ENCODE measurements at regions not wholly inside any gene's neighbourhood (a gene's known extent, or its start where the extent isn't known, plus 50 kb on each side); places are given as distances from the start of the nearest gene placed in this dataset.
"Not testable (repeated sequence)": the region's sequence is repeated elsewhere in the genome, so short reads cannot be mapped to it uniquely, and the experiment has no call there.

DNA sequence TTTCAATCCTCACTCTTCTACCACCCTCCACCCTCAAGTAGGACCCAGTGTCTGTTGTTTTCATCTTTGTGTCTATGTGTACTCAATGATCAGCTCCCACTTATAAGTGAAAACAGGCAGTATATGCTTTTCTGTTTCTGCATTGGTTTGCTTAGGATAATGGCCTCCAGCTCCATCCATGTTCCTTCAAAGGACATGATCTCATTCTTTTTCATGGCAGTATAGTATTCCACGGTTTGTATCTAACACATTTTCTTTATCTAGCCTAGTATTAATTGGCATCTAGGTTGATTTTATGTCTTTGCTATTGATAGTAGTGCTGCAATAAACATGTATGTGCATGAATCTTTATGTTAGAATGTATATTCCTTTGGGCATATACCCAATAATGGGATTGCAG, 259.8 kb upstream of the KIF2A start:
- no peak for DNase-seq

DNA sequence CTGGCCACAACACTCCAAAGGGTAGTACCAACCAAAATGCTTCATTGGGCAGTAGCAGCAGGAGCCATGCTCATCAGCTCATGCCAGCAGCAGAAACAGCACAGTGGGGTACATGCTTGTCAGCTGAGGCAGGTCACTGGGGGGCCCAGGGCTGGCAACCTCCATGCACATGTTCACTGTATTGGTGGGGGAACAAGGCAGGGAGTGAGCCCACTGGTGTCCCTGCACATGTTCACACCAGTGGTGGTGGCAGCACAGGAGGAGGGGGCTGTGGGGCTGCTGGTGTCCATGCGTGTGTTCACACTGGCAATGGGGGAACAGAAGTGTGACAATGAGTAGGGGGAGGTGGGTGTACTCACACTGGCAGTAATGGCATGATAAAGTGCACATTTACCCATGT, 254.3 kb upstream of the KIF2A start:
- DNase-seq = no peak

DNA sequence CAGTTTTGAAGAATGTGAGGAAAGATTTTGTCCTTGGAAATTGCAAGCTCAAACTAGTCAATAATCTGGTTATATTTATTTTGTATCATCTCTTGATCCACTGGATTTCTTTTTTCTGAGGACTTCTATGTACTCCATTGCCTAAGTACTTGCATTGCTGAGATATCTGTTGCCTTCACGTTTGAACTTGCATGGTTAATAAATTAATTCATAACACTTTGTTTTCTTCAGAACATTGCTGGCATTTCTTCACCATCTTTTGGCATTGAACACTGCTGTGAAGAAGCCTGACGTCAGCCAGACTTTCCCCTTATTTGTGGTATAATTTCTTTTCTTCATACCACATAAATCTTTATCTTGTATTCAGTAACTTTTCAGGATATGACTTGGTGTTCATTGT, 246.0 kb upstream of the KIF2A start:
- DNase-seq = no peak

DNA sequence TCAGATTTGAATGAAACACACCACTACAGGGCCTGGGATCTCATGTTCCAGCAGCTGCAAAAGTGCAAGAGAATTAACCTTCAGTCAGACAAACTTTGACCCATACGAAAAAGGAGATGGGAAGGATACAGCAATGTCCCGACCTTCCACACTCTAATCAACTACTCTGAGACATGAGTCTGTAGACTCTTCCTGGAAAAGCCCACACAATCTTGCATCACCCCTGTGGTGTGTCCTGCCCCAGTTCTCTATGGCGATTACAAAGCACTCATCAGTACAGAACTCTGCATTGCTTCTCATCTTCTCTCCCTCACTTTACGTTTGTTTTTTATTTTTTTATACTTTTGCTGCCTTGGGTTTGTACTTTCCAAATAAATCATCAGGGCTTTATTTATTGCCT, 241.0 kb upstream of the KIF2A start:
- DNase-seq = no peak

DNA sequence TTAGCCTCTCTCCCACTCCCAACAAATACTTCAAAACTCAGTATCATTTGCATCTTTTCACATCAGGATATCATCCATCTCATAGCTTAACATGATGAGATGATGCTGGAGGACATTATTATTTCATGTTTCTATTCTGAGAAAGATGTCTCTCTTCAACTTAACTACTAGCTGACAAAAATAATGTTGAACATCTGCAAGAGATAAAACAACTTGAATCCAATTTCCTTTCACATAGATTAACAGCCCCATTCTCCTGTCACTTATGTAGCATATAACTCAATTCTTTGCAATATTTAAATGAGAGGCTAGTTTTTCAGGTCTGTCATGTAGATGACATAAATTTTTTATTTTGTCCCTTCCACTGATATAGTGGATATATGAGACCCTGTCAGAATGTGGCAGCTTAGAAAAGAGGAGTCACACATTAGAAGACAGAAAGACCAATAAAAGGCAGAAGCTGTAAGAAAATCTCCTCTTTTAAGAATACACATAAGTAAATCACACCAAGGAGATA, 239.2 kb upstream of the KIF2A start:
- DNase-seq = no peak

DNA sequence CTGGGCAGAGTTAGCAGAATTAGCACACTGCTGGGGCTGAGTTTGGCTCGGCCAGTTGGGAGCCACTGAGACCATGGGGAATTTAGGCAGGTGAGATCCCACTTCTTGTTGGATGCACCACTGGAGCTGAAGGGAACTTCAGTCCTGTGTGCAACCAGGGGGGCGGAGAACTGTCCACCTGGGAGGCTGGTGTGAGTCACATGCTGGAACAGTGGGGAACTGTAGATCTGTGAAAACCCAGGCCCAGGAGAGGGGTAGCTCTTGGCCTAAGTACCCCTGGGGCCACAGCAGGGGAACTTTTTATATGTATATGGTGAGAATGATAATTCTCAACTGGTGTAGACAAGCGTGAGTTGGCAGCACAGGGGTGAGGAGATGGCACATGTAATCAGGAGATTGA, 237.5 kb upstream of the KIF2A start:
- DNase-seq = no peak

DNA sequence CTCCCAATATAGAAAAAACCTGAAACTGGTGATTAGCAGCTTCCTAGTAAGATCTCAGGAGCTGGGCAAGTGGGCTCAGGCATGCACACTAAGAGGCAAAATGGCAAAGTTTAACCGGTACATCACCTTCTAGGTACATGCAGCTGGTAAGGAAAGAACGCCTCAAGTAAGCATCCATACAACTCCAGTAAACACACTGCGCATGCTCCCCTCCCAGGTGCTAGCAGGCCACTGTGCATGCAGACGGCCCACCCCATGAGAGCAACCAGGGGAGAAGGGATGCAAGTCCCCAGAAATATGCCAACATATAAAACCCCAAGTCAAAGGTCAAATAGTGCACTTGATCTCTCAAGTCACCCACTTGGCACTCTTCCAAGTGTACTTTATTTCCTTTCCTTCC, 228.6 kb upstream of the KIF2A start:
- no peak for DNase-seq

DNA sequence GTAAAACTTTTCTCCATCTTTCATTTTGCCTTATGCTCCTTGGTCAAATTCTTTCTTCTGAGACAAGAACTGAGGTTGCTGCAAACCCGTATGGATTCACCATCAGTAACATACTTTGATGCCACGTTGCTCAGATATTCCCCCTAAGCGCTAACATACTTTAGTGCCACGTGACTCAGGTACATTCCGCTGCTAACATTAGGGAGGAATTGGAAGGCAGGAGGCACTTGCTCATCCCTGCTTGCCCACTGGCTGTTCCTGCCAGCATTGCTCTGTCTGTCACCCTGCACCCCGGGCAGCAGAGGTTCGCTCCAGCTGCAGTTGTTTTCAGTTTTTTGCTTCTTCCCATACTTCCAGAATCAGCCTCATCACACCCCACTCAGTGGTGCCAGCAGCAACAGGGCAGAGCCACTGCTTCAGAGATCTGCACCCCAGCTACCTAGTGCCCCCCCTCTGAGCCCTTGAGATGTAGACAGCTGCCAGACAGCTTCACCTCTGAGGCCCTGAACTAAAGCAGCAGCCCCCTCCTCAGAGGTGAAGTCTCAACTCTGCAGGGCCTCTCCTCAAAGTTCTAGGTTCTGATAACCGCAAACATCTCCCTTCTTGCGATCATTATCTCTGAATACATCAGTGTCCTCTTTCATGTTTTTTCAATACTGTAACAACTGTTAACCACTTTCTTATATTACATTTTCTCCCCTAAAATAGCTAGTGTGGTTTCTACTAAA, 228.0 kb upstream of the KIF2A start:
- no peak for DNase-seq

DNA sequence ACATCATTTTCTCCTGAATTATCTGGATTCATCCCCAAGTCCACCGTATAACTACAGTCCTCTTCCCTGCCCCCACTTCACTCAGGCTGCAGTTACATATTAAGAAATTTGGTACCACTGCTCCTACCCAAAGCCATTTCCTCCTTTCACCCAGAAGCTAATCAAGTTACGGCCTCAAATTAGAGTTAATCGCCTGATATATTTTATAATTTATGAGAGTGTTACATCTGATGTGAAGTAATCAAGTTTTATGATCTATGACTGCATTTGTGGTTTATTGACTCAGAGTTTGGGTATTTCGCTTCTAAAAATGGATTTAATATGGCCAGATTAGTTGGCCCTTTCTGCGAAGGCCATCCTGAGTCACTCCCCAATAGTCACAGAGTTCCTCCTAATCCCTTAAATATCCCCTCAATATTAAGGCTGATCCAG, 223.6 kb upstream of the KIF2A start:
- no peak for DNase-seq

DNA sequence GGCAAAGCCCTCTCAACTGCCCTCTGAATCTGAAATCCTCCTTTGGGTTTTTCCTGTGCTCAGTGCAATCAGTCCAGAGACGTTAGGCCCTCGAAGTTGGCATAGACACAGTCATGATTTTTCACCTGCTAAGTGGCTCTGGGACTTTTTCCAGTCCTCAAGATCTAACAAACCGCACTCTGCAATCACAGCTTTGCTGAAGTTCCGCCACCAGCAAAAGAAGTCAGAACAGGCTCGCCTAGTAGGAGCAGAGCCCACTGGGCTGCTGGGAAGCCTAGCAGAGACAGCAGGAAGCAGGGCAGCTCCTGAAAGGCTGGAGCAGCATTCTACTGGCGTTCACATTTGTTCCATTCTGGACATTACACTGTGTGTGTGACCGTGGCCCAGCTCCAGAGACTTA, 222.8 kb upstream of the KIF2A start:
- no peak for DNase-seq

DNA sequence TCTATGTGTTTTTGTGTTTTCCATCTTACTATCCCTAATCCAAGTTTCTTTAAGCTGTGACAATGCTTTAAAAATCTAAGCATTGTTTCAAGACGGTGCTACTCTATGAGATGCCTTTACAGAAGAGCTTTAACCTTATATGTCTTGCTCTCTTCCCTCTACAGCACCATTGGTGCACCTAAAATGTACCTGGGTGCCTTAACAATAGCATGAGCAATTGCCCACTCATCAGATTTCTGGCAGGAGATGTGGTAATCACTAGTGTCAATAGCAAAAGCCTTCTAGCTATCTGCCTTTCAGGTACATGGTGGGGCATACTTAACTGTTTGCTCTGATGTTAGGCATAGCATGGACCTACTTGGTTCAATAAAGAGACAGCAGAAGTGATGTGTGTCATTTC, 222.3 kb upstream of the KIF2A start:
- DNase-seq = no peak

DNA sequence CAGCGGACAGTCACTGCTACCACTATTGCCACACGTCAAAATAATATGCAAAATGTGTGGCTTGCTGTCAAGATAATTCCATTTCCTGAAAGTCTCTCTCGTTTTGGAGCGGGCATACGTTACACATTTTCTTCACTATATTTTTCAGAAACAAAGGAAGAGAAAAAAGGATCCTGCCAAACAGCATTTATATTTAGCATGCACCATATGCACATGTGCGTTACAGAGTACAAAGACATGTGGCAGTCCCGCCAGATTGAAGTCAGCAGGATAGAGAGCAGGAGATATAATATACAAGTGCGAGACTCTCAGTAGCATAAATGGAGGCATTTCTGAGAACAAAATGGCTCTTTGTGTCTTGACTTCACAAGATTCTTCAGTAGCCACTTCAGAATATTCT, 221.6 kb upstream of the KIF2A start:
- DNase-seq = no peak

DNA sequence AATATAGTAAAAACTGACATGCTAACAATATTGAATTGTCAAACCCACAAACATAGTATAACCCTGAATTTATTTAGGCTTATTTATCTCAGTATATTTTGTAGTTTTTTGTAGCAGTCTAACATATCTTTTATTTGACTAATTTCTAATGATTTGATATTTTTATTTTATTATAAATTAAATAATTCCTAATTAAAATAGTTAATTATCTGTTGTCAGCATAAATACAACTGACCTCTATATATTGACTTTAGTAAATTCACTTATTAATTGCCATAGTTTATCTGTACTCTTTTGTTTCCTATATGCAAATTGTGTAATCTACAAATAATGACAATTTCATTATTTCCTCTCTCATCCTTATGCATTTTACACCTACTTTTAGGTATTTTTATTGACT, 215.1 kb upstream of the KIF2A start:
- no peak for DNase-seq

DNA sequence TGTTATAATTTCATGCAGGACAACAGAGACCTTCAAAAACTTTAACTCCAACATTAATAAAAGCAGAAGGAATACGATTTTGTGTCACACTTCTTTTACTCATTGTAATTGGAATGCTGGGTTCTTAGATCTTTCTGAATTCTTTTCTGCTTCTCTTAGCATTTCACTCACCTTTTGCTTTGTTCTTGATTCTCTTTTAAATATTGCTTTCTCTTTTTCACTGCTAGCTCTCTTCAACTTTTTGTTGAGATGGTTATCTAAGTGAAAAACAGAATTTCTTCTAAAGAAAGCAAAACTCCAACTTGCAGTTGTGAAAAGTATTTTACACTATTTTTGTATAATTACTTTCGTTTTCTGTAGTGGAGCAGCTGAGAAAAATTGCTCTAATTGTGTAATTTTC, 212.6 kb upstream of the KIF2A start:
- no peak for DNase-seq

DNA sequence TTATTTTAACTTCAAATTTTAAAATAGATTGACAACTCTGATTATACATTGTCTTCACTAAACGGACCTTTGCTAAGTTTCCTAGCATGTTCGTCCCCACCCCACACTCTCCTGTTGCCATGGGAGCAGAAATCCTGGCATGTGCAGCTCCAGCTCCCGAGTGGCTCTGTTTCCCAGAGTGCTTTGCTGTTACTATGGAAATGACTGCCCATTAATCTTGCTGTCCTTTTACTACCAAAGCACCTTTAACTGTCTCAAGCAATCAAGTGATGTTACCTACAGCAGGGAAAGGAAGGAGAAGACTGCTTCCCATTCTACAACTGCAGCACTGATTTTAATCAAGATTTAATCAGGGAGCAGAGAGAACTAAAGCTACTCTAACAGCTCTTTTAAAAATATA, 212.0 kb upstream of the KIF2A start:
- DNase-seq = no peak

DNA sequence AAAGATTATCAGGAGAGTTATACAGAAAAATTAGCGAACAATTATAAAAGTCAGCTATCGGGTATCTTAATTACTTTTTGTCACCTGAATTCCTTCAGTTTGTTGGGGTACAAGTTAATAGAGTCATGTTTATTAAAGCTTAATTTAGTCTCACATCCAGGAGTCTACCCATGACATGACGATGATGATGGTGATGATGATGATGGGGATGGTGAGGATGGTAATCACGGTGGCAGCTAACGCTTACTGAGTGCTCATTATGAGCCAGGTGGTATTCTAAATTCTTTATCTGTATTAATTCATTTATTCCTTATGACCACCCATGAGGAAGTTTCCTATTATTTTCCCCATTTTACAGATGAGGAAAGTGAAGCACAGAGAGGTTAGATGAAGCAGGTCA, 208.6 kb upstream of the KIF2A start:
- DNase-seq = no peak

DNA sequence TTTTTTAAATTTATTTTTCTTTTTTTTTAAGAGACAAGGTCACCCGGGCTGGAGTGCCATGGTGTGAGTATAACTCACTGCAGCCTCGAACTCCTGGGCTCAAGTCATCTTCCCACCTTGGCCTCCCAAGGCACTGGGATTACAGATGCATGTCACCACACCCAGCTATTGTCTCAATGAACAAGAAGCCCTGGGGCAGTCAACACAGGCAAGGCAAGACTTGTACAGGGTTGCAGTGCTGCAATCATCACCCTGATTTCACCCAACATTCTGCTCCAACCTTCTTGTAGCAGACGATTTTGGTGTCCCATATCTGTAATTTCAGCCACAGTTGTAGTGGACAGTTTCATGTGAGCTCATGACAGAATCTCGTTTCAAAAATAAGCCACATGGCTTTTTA, 205.8 kb upstream of the KIF2A start:
- no peak for DNase-seq

DNA sequence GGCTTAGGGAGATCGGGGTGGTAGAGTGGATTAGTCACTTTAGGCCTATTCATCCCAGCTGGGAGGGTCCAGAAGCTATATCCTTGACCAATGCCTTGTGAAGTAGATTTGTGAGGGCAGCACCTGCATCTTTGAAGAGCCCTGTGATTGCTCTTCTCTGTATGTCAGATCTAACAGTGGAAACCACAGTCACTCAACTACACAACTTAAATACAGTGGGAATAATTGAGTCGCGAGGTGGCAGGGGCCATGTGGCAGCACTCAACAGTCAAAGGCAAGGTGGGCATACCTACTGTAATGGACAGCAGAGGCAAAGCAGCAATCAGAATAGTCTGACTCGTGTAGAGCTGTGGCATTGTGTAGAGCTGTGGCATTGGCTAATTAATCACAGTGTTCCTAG, 202.1 kb upstream of the KIF2A start:
- not testable (repeated sequence) for DNase-seq

DNA sequence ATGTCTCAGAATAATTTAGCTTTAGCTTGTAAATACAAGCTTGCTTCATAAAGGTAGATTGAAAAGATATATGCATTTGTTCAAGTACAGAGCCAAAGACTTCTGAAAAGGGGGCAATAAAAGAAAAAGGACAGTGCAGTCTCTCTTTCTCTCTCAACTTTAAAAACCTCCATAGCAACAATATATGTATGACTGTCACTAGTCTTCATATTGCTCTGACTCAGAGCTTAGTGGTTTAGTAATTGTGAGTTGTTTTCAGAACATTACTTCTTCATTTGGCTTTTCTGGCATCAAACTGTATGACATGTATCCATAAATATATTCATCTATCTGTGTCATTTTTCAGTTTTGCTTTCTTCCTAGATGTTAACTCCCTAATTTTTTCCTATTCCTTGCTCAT, 194.6 kb upstream of the KIF2A start:
- DNase-seq = no peak

DNA sequence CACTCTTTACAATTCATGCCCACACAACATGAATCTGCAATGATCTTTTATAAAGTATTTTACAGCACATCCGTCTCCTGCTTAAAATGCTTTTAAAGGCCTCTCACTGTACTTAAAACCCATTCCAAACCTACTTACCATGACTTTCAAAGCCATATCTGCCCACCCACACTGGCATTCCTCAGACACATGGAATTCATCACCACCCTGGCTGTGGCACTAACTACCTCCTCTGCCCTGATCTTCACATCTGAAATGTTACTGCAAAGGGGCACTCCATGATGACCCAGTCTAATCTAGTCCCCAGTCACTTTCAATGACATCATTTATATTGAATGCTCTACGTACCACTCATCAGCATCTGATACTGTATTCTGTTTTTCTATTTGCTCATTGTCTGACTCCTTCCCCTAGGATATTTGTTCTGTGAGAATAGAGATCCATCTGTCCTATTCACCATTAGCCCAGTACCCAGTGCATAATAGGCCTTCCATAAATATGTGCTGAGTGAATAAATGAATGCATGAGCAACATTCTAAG, 193.2 kb upstream of the KIF2A start:
- DNase-seq = no peak

DNA sequence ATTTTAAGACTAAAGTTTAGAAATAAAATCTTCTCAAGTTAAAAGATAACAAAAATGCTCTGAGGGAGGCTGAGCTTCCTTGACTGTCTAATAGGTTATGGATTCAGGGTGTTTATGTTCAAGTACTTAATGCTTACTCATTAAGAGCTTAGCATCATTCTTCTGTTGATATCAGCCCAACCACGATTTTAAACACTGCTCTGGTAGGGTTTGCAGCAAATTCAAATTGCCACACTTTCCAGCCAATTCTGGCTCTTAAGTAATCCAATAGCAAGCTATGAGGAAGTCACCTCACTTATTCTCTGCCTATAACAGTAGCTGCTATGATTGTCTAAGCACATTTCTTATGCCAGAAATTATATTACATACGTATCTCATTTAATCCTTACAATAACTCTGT, 191.0 kb upstream of the KIF2A start:
- DNase-seq = no peak

DNA sequence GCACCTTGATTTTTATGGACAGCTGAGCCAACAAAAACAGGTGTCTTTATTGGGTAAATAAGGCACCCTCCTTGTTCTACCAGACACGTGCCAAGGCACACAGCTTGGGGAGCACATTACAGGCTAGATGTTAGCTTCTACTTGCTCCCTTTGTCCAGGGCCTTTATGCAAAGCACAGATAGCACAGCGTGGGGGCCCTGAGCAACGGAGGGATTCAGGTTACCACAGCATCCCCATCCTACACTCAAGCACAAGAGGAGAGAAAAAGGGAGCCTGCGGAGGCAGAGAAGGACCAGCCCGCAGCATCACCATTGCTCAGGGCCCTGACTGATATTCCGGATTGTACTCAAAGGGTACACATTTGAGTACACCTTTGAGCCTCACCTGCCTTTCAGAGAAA, 181.7 kb upstream of the KIF2A start:
- DNase-seq = no peak

DNA sequence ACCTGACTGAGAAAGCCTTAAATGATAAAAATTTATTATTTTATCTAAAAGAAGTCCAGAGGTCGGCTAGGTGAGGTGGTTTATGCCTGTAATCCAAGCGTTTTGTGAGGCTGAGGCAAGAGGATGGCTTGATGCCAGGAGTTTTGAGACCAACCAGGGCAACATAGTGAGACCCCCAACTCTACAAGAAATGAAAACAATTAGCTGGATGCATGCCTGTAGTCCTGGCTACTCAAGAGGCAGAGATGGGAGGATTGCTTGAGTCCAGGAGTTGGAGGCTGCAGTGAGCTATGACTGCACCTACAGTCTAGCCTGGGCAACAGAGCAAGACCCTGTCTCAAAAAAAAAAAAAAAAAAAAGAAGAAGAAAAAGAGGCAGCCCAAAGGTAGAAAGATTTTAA, 179.9 kb upstream of the KIF2A start:
- DNase-seq = no peak

DNA sequence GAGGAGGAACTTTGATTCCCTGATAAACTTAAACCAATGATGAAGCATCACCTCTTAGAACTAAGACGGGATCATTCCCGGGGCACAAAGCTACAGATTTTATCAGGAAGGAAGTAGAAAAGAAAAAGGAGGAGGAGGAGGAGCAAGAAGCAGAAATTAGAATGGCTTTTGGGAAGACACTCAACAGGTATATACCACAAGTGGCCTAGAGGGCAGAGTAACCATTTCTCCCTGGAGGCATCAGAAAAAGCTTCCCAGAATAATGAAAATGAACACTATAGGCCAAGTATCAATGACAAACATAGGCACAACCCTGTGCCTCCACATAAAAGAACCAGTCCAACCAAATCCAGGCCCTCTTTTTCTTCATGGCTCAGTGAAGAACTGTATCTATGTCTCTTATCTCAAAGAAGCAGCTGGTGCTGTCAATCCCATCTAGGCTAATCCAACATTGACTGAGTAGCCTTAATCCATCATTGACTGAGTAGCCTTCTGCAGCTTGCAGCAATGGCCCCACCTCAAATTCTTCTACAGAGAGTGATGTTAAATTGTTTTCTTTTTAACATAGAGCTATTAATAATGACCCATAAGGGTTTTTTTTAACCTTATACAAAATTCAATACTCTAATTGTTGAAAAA, 178.8 kb upstream of the KIF2A start:
- no peak for DNase-seq

DNA sequence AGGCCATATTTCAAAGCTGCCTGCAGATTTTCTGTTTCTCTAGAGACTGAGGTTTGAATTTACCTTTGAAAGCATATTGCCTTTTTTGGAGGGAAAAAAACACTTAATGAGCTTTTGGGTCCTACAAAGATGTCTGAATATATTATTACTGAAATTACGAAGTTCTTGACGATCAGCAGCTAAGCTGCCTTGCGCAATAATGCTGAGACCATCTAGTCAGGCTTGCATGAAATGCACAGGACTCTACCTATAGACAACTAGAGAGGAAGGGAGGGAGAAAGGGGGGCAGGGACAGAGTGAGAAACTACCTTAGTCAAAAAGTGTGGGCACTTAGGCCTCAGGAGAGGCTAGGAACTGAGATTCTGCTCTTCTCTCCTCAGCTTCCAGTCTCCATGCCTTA, 175.9 kb upstream of the KIF2A start:
- DNase-seq = no peak
